Liver (tissue), 3 donors: ENCODE measurements at regions not wholly inside any gene's neighbourhood (a gene's known extent, or its start where the extent isn't known, plus 50 kb on each side); places are given as distances from the start of the nearest gene placed in this dataset.

Experiments used
- CTCF ChIP-seq: fragments of 150-350 bp; IDR thresholded peaks from 2 replicates; pipeline ENCODE4 v1.5.1; 2017; ENCODE audit warnings: improper control_type of control experiment, low read depth, low read length; ENCODE audit not compliant: missing input control
- GABPA ChIP-seq, 2 donors: IDR thresholded peaks in 1 of 2; conservative IDR thresholded peaks in 1 of 2; 2 replicates each; pipeline ENCODE4 v1.6.1; 2016; ENCODE audit warnings: antibody characterized with exemption in 2 of 2, mild to moderate bottlenecking in 1 of 2, moderate library complexity in 1 of 2
- donor health status: healthy.
- donor health status: healthy.

GRCh38 chrX:141989134-141989533 lies 85.4 kb downstream of the MAGEC1 start:
- TF ChIP-seq GABPA (IDR thresholded peaks at IDR 0.05 in 1 of 2, conservative IDR thresholded peaks at IDR 0.05 in 1 of 2), result no peak
- no peak for TF ChIP-seq CTCF
